Activated B cell treated with CpG ODN at 0.5 μM for 24 hours (primary cell): ENCODE measurements at regions not wholly inside any gene's neighbourhood (a gene's known extent, or its start where the extent isn't known, plus 50 kb on each side); places are given as distances from the start of the nearest gene placed in this dataset.

Experiments
- ATAC-seq: fragments of 200-7000 bp; cut with Tn5 transposase; one replicate; pipeline ENCODE4 v1.10.0; 2021; ENCODE audit warnings: low read depth, mild to moderate bottlenecking, moderate library complexity
- CTCF ChIA-PET: fragments of 350-600 bp; sonication (Branson Sonifier 250); formaldehyde crosslinking; loops from one replicate; lab custom pipeline; 2021; ENCODE audit warnings: antibody characterized with exemption; lab: Charles Lee
- POLR2A ChIA-PET: fragments of 350-600 bp; sonication (Branson Sonifier 250); formaldehyde crosslinking; loops from one replicate; lab custom pipeline; 2021; ENCODE audit warnings: antibody characterized with exemption; lab: Charles Lee
- DNase-seq: peaks from one replicate; pipeline ENCODE4 v3.0.0; 2022
- H3K27ac Mint-ChIP-seq: one replicate; pipeline ENCODE4 v1.8.0; 2020; ENCODE audit warnings: mixed read lengths
- H3K27me3 Mint-ChIP-seq: one replicate; pipeline ENCODE4 v1.8.0; 2021; ENCODE audit warnings: mixed read lengths
- H3K36me3 Mint-ChIP-seq: one replicate; pipeline ENCODE4 v1.8.0; 2021; ENCODE audit warnings: low read depth, mixed read lengths
- H3K4me1 Mint-ChIP-seq: one replicate; pipeline ENCODE4 v1.8.0; 2021; ENCODE audit warnings: mixed read lengths
- H3K4me3 Mint-ChIP-seq: one replicate; pipeline ENCODE4 v1.8.0; 2020; ENCODE audit warnings: mild to moderate bottlenecking, mixed read lengths
- H3K9me3 Mint-ChIP-seq: one replicate; pipeline ENCODE4 v1.8.0; 2020; ENCODE audit warnings: mixed read lengths
- CTCF ChIP-seq: fragments of 200-600 bp; IDR thresholded peaks from one replicate; pipeline ENCODE4 v1.8.0; 2022; ENCODE audit warnings: antibody characterized with exemption, mild to moderate bottlenecking
- intact Hi-C: fragments of 100-400 bp; cut with micrococcal nuclease; formaldehyde crosslinking; loops from one replicate; pipeline ENCODE4 v1.15.1; 2024

GRCh38 chr5:167594061-167594435 lies 697.4 kb upstream of the WWC1 start:
- no peak for TF ChIP-seq CTCF
- Mint-ChIP-seq H3K27me3 (no peaks in the 10 kb centered on the region), H3K9me3 (peaks cover 3% of the 10 kb centered on the region), H3K36me3 (no peaks in the 10 kb centered on the region), H3K4me3 (no peak overlapping the region), H3K4me1 (no peaks in the 10 kb centered on the region), H3K27ac (no peak overlapping the region)
- POLR2A ChIA-PET, result no interaction called here
- ATAC-seq (no peak), DNase-seq (no peak)
- CTCF ChIA-PET, result no interaction called here
- intact Hi-C loops, result no loop called here

- H3K4me1 Mint-ChIP-seq, result no peaks in the 10 kb centered on the region
- no peak overlapping the region for H3K27ac Mint-ChIP-seq
- ChIA-PET CTCF (no interaction called here), POLR2A (no interaction called here)
- TF ChIP-seq CTCF, result no peak
- intact Hi-C loops, result no loop called here
- H3K9me3 Mint-ChIP-seq, result peaks cover 3% of the 10 kb centered on the region
- no peaks in the 10 kb centered on the region for H3K36me3 Mint-ChIP-seq
- H3K27me3 Mint-ChIP-seq, result no peaks in the 10 kb centered on the region
- DNase-seq (no peak), ATAC-seq (no peak)
- H3K4me3 Mint-ChIP-seq, result no peak overlapping the region
Measured at GRCh38 chr5:167594750-167595149, 696.7 kb upstream of the WWC1 start.

- H3K4me3 Mint-ChIP-seq, result no peak overlapping the region
- intact Hi-C loops, result no loop called here
- ATAC-seq, result no peak
- no peak for DNase-seq
- H3K4me1 Mint-ChIP-seq, result no peaks in the 10 kb centered on the region
- CTCF ChIA-PET, result no interaction called here
- H3K27ac Mint-ChIP-seq, result no peak overlapping the region
- POLR2A ChIA-PET, result no interaction called here
- H3K36me3 Mint-ChIP-seq, result no peaks in the 10 kb centered on the region
- H3K27me3 Mint-ChIP-seq, result no peaks in the 10 kb centered on the region
- H3K9me3 Mint-ChIP-seq, result peaks cover 3% of the 10 kb centered on the region
- TF ChIP-seq CTCF, result no peak
Measured at GRCh38 chr5:167595196-167595595, 696.2 kb upstream of the WWC1 start.

GRCh38 chr5:167598166-167598565 lies 693.3 kb upstream of the WWC1 start:
- no peaks in the 10 kb centered on the region for H3K36me3 Mint-ChIP-seq
- no peak overlapping the region for H3K27ac Mint-ChIP-seq
- ChIA-PET CTCF (no interaction called here), POLR2A (no interaction called here)
- no peak overlapping the region for H3K4me3 Mint-ChIP-seq
- no peak for ATAC-seq
- no peaks in the 10 kb centered on the region for H3K27me3 Mint-ChIP-seq
- peaks cover 3% of the 10 kb centered on the region for H3K9me3 Mint-ChIP-seq
- DNase-seq, result no peak
- no peaks in the 10 kb centered on the region for H3K4me1 Mint-ChIP-seq
- intact Hi-C loops, result no loop called here
- no peak for TF ChIP-seq CTCF

GRCh38 chr5:167602067-167602466 lies 689.4 kb upstream of the WWC1 start:
- no peaks in the 10 kb centered on the region for H3K36me3 Mint-ChIP-seq
- no peak for DNase-seq
- no peak for TF ChIP-seq CTCF
- H3K9me3 Mint-ChIP-seq, result peaks cover 3% of the 10 kb centered on the region
- H3K4me3 Mint-ChIP-seq, result no peak overlapping the region
- intact Hi-C loops, result no loop called here
- no peak overlapping the region for H3K27ac Mint-ChIP-seq
- H3K27me3 Mint-ChIP-seq, result no peaks in the 10 kb centered on the region
- ChIA-PET CTCF (no interaction called here), POLR2A (no interaction called here)
- no peak for ATAC-seq
- no peaks in the 10 kb centered on the region for H3K4me1 Mint-ChIP-seq
